ENCODE measurements at regions not wholly inside any gene's neighbourhood (a gene's known extent, or its start where the extent isn't known, plus 50 kb on each side); places are given as distances from the start of the nearest gene placed in this dataset.

DNA sequence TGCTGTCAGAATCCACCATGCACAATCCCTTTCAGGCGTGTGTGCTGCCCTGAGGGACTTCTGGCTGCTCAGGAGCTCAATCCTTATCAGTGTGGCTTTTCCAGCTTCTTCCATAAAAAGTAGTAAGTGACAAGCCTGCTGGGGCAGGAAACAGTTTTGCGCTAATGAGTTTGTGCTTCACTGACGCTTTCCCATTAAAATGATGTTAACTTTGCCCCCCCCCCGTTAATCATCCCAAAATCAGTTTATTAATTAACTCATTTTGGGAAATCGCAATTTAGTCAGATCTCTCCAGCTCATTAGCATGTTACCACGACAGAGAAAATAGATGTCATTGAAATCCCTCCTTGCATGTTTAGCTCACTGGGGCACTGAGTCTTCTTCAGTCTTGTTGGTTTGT, 186.5 kb upstream of the TENM4 start:
- TF ChIP-seq BRD4 (CRISPR knock-in tag; IDR thresholded peaks at IDR 0.05) (no peak), ZBTB26 (CRISPR knock-in tag; IDR thresholded peaks at IDR 0.05; ENCODE audit: borderline replicate concordance) (no peak), UBTF (CRISPR knock-in tag; IDR thresholded peaks at IDR 0.05) (no peak), ATF3 (CRISPR knock-in tag; IDR thresholded peaks at IDR 0.05) (no peak)
- TF ChIP-seq, protein P1, sequence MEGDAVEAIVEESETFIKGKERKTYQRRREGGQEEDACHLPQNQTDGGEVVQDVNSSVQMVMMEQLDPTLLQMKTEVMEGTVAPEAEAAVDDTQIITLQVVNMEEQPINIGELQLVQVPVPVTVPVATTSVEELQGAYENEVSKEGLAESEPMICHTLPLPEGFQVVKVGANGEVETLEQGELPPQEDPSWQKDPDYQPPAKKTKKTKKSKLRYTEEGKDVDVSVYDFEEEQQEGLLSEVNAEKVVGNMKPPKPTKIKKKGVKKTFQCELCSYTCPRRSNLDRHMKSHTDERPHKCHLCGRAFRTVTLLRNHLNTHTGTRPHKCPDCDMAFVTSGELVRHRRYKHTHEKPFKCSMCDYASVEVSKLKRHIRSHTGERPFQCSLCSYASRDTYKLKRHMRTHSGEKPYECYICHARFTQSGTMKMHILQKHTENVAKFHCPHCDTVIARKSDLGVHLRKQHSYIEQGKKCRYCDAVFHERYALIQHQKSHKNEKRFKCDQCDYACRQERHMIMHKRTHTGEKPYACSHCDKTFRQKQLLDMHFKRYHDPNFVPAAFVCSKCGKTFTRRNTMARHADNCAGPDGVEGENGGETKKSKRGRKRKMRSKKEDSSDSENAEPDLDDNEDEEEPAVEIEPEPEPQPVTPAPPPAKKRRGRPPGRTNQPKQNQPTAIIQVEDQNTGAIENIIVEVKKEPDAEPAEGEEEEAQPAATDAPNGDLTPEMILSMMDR (CRISPR knock-in tag; IDR thresholded peaks at IDR 0.05), result no peak
